ENCODE measurements at regions not wholly inside any gene's neighbourhood (a gene's known extent, or its start where the extent isn't known, plus 50 kb on each side); places are given as distances from the start of the nearest gene placed in this dataset.

- no peak for FAIRE-seq
- no peak for TF ChIP-seq POLR2A (IDR thresholded peaks at IDR 0.05; ENCODE audit: low read depth, low read length)
- no peak for DNase-seq (ENCODE audit: insufficient read length, low spot score)
These were observed 83.7 kb upstream of the SLC1A4 start for GRCh38 chr2:64905338-64906024.

DNA sequence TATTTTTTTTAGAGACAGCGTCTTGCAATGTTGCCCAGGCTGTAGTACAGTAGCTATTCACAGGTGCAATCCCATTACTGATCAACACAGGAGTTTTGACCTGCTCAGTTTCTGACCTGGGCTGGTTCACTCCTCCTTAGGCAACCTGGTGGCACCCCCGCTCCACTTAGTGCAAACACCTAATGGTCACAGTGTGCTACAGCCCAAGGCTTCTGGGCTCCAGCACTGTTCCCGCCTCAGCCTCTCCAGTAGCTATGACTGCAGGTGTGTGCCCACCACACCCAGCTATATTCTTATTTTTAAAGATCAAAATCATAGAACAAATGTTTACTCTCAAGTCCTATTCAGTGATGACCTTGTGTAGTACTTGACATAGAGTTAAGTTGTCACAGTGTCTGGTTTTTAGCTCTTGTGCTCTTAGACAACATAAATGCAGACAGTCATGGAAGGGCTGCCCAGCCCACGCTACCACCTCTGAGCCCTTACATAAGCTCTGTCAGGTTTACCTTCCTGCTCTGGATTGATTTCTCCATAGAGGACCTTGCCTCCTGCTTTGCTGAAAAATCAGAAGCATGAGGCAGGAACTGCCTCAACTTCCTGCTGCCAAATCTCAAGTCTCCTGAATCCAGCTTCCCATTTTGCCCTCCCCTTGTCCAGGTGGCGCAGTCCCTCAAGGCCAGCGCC lies 82.2 kb upstream of the SLC1A4 start:
- DNase-seq (ENCODE audit: insufficient read length, low spot score) (no peak), FAIRE-seq (no peak)
- TF ChIP-seq POLR2A (IDR thresholded peaks at IDR 0.05; ENCODE audit: low read depth, low read length): no peak

DNA sequence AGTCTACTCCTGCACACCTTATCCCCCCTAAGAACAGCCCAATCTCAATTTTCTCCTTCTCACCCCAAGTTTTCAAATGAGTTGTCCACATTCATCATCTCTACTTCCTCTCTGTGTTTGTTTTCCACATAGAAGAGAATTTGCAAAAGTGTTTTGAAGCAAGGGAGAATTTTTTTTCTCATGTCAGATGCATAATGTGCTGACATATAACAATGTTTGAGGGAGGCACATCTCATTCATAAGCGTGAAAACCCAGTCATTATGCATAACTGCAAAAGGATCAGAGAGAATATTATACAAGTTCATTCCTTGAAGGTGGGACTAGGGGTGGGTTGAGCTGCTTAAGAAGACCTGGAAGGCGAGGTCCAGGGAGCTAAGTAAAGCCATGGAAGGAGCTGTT lies 80.8 kb upstream of the SLC1A4 start:
- no peak for TF ChIP-seq POLR2A (IDR thresholded peaks at IDR 0.05; ENCODE audit: low read depth, low read length)
- FAIRE-seq: no peak
- DNase-seq (ENCODE audit: insufficient read length, low spot score): no peak

DNA sequence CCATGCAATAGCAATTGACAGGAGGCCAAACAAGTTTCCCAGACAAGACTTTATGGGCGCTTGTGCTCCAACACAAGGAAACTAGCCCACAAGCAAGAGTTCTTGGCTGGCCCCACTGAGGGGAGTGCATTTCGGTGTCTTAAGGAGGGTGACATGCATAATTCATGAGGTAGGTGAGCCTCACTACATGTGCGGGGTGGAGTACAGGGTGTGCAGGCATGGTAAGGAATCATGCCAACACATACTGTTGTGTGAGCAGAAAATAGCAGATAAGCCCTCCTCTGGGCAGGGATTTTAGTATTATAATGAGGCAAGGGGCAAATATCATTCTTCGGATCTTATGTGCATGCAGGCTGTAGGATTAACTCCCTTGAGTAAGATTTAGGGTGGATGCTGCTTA lies 78.7 kb upstream of the SLC1A4 start:
- no peak for TF ChIP-seq POLR2A (IDR thresholded peaks at IDR 0.05; ENCODE audit: low read depth, low read length)
- FAIRE-seq (no peak), DNase-seq (ENCODE audit: insufficient read length, low spot score) (no peak)

DNA sequence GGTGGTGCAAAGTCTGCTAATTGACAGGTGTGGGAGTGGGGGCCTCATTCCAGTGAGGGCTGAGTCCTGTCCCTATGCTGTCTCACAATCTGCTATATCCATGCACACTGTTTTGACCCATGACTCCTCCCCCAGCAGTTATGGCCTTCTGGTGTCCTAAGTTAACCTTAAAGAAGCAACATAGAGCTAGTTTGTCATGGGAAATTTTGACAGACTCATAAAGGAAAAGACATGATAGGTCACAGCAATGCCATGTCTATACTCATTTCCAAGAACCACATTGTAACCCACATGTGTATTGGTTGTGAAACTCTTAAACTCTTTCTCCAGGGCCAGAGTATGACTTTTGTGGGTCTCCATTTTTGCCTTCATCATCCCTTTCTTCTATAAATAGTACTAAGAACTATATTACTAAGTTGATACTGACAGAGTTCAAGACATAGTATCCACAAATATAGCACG lies 78.2 kb upstream of the SLC1A4 start:
- DNase-seq (ENCODE audit: insufficient read length, low spot score) (no peak), FAIRE-seq (no peak)
- TF ChIP-seq POLR2A (IDR thresholded peaks at IDR 0.05; ENCODE audit: low read depth, low read length): no peak

DNA sequence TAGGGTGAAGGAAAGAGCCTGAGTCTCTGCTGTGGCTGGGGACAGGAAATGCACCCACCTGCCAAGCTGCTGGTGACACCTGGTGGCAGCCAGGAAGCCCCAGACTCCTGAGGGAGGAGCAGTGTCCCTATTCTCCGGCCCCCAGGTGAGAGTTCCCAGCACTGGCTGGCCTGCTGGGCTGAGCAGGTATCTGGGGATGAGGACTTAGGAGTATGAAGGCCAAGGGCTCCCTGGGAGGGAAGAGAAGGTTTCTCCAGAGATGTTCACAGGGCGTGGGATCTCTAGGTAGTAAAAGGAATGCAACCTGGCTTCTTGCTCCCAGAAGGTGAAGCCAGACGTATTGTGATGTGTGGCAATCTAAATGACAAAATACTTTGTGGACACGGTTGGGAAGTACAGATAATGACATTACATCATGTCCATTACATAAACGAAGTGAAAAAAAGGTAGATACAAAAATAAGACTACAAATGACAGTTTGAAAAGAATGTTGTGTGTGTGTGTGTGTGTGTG lies 75.8 kb upstream of the SLC1A4 start:
- FAIRE-seq: no peak
- no peak for DNase-seq (ENCODE audit: insufficient read length, low spot score)
- no peak for TF ChIP-seq POLR2A (IDR thresholded peaks at IDR 0.05; ENCODE audit: low read depth, low read length)

DNA sequence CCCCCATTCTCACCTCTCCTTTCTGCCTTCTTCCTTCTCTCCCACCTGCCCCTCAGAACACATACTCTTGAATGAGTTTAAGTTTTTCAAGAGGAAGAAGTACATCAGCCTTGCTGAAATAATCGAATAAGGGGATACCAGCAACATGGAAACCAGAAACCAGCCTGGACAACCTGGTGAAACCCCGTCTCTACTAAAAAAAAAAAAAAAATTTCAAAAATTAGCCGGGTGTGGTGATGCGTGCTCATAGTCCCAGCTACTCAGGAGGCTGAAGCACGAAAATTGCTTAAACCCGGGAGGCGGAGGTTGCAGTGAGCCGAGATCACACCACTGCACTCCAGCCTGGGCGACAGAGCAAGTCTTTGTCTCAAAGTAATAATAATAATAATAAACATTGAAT lies 75.0 kb upstream of the SLC1A4 start:
- DNase-seq (ENCODE audit: insufficient read length, low spot score) (no peak), FAIRE-seq (no peak)
- TF ChIP-seq POLR2A (IDR thresholded peaks at IDR 0.05; ENCODE audit: low read depth, low read length): no peak

DNA sequence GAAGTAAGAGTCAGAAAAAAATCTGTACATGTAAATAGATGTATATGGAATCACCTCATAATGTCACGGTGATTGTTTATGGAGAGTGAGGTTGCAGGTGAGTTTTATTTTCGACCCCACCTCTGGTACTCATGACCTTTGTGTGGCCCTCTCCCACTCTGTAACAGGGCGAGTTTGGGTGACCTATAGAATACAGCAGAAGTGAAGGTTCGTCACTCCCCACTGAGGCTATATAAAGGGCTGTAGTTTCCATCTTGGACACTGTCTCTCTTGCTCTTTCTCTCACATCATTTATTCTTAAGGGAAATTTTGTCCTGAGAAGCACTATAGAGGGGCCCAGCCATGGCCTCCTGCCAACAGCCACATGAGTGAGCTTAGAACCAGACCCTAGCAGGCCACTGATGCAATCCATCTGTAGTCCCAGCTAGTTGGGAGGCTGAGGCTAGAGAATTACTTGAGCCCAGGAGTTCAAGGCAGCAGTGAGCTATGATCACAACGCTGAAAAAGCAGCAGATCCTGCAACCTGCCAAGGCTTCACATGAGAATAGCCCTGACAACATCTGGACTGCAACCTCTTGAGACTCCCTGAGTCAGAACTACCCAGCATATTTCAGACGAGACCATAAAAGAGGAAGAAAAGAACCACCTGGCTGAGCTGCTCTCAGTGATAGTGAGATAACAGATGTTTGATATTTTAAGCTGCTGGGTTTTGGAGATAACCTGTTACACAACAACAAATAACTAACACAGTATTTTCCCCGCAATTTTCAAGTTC lies 74.3 kb upstream of the SLC1A4 start:
- FAIRE-seq (no peak), DNase-seq (ENCODE audit: insufficient read length, low spot score) (no peak)
- no peak for TF ChIP-seq POLR2A (IDR thresholded peaks at IDR 0.05; ENCODE audit: low read depth, low read length)

- DNase-seq (ENCODE audit: insufficient read length, low spot score): no peak
- TF ChIP-seq POLR2A (IDR thresholded peaks at IDR 0.05; ENCODE audit: low read depth, low read length): no peak
- FAIRE-seq: no peak
These were observed 73.7 kb upstream of the SLC1A4 start for GRCh38 chr2:64915510-64915900.

DNA sequence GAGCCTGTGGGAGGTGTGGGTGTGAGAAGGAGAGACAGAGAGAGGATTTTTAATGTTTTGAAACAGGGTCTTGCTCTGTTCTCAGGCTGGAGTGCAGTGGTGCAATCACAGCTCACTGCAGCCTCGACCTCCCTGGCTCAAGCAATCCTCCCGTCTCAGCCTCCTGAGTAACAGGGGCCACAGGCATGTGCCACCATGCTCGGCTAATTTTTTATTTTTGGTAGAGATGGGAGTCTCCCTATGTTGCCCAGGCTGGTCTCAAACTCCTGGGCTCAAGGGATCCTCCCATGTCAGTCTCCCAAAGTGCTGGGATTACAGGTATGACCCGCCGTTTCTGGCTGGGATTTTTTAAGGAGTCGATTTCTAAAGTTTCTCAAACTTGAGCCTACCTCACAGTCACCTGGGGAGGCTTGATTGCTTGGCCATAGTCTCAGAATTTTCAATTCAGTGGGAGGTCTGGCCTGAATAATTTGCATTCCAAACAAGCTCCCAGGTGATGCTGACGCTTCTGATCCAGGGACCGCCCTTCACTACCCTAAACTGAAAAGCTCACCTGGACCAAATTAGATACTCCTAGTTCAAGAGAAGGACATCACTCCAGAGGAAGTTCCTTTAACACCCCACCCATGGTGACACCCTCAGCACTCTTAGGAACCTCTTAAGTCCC lies 70.8 kb upstream of the SLC1A4 start:
- FAIRE-seq: no peak
- DNase-seq (ENCODE audit: insufficient read length, low spot score): no peak
- no peak for TF ChIP-seq POLR2A (IDR thresholded peaks at IDR 0.05; ENCODE audit: low read depth, low read length)

GRCh38 chr2:64919261-64919660 lies 69.9 kb upstream of the SLC1A4 start:
- DNase-seq (ENCODE audit: insufficient read length, low spot score): no peak
- no peak for FAIRE-seq
- no peak for TF ChIP-seq POLR2A (IDR thresholded peaks at IDR 0.05; ENCODE audit: low read depth, low read length)

DNA sequence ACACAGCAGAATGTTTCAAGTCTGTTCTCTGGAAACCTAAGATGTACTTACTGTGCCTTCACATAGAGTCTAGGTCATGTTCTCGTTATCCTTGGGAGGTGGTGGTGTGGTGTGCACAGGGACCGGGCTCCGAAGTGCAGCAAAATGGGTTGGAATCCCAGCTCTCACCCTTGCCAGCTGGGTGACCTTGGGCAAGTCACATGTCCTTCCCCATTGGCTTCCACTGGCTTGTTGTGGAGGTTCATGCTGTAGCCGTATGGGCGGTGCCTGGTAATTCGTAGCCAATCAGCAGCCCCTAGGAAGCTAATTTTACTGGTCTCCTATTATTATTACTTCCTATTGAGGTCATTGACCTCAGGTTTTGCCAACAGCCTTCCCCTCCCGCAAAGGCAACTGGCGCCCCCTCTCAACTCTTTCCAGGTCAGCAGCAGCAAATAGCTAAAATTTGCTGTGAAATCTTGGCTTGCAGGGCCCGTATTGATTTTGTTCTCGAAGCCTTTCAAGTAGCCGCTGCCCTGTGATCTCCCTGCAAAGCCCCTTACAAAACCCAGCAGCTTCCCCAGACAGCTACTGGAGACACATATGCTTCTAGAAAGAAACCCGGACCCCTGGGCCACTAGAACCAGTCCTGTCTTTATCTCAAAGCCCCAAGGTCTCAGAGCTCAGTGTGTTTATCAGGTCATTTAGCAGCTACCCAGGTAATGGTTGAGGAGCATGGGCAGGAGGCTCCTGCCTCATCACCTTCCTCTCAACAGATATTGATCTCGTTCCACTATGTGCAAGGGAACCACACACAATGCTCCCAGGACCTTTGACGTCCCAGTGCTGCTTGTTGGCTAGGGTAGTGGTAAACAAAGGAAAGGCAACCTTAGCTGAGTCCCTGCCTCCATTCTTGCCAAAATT lies 66.5 kb upstream of the SLC1A4 start:
- no peak for FAIRE-seq
- no peak for TF ChIP-seq POLR2A (IDR thresholded peaks at IDR 0.05; ENCODE audit: low read depth, low read length)
- DNase-seq (ENCODE audit: insufficient read length, low spot score): no peak

DNA sequence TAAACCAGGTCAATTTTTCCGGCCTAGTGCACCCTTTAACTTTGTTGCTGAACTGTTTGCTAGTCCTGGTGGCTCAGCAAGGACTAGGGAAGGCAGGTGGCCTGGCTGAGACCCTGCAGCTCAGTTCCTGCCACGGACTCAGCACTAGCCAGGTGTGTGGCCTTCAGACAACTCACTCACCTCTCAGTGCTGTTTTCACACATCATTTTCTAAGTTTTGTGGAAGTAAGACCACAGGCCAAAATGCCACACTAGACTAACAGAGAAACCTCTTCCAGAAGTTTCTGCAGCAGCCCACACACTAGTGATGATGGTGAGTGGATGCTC lies 65.9 kb upstream of the SLC1A4 start:
- DNase-seq (ENCODE audit: insufficient read length, low spot score) (no peak), FAIRE-seq (no peak)
- no peak for TF ChIP-seq POLR2A (IDR thresholded peaks at IDR 0.05; ENCODE audit: low read depth, low read length)

All from H54 (cell line).